LNCAP (cell line): ENCODE measurements at regions not wholly inside any gene's neighbourhood (a gene's known extent, or its start where the extent isn't known, plus 50 kb on each side); places are given as distances from the start of the nearest gene placed in this dataset.

ENCODE experiments used
- TF ChIP-seq, protein P1 (sequence below): fragments of 450-650 bp; IDR thresholded peaks from 2 replicates; pipeline ENCODE4 v1.5.1; 2017; ENCODE audit warnings: mild to moderate bottlenecking

DNA sequence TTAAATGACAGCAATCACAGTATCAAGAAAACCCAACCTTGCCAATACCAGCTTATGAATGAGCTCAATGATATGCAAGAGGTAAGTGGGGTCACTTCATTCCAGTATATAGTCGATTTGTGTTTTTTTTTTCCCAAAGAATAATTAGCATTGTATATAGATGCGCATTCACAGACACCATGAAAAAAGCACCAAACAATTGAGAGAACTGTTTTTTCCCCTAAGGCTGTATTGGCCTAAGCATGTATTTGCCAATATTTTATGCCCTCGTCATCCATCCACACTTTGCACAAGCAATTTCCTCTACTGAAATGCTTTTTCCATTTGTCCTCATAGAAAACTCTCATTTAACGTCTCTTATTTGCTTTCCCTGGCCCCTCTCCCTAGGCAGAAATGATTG is 213.7 kb downstream of the SAMD5 start:
- TF ChIP-seq, protein P1, sequence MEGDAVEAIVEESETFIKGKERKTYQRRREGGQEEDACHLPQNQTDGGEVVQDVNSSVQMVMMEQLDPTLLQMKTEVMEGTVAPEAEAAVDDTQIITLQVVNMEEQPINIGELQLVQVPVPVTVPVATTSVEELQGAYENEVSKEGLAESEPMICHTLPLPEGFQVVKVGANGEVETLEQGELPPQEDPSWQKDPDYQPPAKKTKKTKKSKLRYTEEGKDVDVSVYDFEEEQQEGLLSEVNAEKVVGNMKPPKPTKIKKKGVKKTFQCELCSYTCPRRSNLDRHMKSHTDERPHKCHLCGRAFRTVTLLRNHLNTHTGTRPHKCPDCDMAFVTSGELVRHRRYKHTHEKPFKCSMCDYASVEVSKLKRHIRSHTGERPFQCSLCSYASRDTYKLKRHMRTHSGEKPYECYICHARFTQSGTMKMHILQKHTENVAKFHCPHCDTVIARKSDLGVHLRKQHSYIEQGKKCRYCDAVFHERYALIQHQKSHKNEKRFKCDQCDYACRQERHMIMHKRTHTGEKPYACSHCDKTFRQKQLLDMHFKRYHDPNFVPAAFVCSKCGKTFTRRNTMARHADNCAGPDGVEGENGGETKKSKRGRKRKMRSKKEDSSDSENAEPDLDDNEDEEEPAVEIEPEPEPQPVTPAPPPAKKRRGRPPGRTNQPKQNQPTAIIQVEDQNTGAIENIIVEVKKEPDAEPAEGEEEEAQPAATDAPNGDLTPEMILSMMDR: no peak

DNA sequence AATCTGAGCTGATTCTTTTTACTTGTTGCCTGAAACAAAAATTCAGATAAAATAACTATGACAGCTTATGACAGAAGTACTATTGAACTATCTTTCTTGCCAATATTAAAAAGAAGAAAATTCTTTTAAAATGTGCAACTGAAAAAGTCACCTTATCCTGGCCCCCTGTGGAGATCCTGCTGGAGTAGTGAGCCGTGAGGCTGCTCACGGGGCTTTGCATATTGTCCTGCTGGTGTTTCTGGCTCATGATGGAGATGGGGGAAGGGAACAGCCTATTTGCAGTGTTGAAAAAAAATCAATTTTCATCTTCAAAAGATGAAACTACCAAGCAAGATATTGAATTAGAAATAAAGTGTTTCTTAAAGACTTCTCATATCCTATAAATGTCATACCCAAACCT is 216.0 kb downstream of the SAMD5 start:
- TF ChIP-seq, protein P1: no peak

- TF ChIP-seq, protein P1: no peak
These were observed 217.9 kb downstream of the SAMD5 start for GRCh38 chr6:147726342-147726741.

DNA sequence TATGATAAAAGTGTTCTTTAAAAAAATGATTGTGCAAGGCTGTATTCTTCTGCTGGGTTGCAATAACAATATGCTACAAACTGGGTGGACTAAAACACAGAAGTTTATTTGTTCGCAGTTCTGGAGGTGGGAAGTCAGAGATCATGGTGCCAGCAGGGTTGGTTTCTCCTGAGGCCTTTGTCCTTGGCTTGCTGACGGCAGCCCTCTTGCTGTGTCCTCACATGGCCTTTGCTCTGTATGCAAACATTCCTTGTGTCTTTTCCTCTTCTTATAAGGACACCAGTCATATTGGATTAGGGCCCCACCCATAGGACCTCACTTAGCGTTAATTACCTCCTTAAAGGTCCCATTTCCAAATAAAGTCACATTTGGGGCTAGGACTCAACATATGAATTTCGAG is 220.4 kb downstream of the SAMD5 start:
- TF ChIP-seq, protein P1: no peak

DNA sequence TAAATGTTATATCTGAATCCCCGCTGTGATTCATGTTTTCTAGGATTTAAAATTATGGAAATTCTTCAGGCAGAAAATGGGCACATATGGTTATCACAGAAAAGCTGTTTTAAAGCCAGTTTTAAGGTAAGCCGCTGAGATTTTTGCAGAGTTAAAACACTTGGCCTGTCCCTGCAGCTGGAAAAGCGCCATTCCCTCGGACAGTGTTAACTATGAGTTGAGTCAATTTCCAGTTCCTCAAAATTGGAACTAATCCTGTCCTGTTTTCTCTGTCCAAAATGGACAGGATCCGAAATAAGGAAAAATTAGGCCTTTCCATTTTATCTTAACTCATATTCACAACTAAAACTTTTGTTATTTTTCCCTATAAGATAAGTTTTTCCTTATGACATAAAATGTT is 225.2 kb downstream of the SAMD5 start:
- TF ChIP-seq, protein P1: no peak

- TF ChIP-seq, protein P1: no peak
These were observed 225.7 kb downstream of the SAMD5 start for GRCh38 chr6:147734151-147734550.

DNA sequence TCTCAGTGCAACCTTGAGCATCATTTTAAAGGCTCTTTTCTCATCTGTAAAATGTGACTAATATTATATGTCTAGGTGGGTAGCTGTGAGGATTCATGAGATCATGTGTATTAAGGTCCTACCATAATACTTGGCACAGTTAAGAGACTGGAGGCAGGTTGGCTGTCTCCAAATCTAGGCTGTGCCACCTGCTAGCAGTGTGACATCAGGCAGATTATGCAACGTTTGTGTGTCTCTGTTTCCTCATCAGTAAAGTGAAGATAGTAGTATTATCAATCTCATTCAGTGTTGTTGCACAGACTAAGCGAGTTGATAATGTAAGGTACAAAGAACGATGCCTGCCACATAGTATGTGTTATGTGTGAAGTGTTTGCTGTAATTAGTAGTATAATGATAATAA is 227.4 kb downstream of the SAMD5 start:
- TF ChIP-seq, protein P1: no peak

- TF ChIP-seq, protein P1: no peak
These were observed 228.6 kb downstream of the SAMD5 start for GRCh38 chr6:147737115-147737514.
